Putamen (tissue), 1 donor: ENCODE measurements at regions not wholly inside any gene's neighbourhood (a gene's known extent, or its start where the extent isn't known, plus 50 kb on each side); places are given as distances from the start of the nearest gene placed in this dataset.
"Not testable (repeated sequence)": the region's sequence is repeated elsewhere in the genome, so short reads cannot be mapped to it uniquely, and the experiment has no call there.

Experiments used
- DNase-seq: peaks from one replicate; pipeline ENCODE4 v3.0.0-alpha.2; 2016; ENCODE audit warnings: low spot score

GRCh38 chr6:76972474-76972873, 490.8 kb downstream of the HTR1B start:
- no peak for DNase-seq

- DNase-seq, result not testable (repeated sequence)
Observed at GRCh38 chr6:76959177-76959576, 504.1 kb downstream of the HTR1B start.

GRCh38 chr6:76942203-76942966, 520.9 kb downstream of the HTR1B start:
- DNase-seq, result no peak

GRCh38 chr6:76940191-76940590, 523.1 kb downstream of the HTR1B start:
- DNase-seq, result no peak

GRCh38 chr6:76914737-76915136, 548.6 kb downstream of the HTR1B start:
- no peak for DNase-seq

GRCh38 chr6:76905541-76905940, 557.8 kb downstream of the HTR1B start:
- not testable (repeated sequence) for DNase-seq

- no peak for DNase-seq
Observed at GRCh38 chr6:76892542-76892941, 570.7 kb downstream of the HTR1B start.

GRCh38 chr6:76888351-76888750, 574.9 kb downstream of the HTR1B start:
- DNase-seq, result no peak

GRCh38 chr6:76886900-76887299, 576.4 kb downstream of the HTR1B start:
- no peak for DNase-seq

GRCh38 chr6:76885861-76886301, 577.4 kb downstream of the HTR1B start:
- no peak for DNase-seq

GRCh38 chr6:76881414-76881813, 581.9 kb downstream of the HTR1B start:
- no peak for DNase-seq

- DNase-seq, result peak; percentile 3
Observed at GRCh38 chr6:76876922-76877553, 586.3 kb downstream of the HTR1B start.

- not testable (repeated sequence) for DNase-seq
Observed at GRCh38 chr6:76876430-76876829, 586.9 kb downstream of the HTR1B start.

GRCh38 chr6:76867182-76867581, 596.1 kb downstream of the HTR1B start:
- DNase-seq, result no peak

GRCh38 chr6:76866091-76866915, 597.0 kb downstream of the HTR1B start:
- DNase-seq, result no peak

GRCh38 chr6:76862936-76863335, 600.4 kb downstream of the HTR1B start:
- DNase-seq, result no peak

GRCh38 chr6:76861403-76861802, 601.9 kb downstream of the HTR1B start:
- DNase-seq, result no peak

GRCh38 chr6:76856065-76856464, 607.2 kb downstream of the HTR1B start:
- DNase-seq, result no peak

GRCh38 chr6:76852776-76853175, 610.5 kb downstream of the HTR1B start:
- no peak for DNase-seq

- not testable (repeated sequence) for DNase-seq
Observed at GRCh38 chr6:76849274-76849970, 613.9 kb downstream of the HTR1B start.

- no peak for DNase-seq
Observed at GRCh38 chr6:76843054-76843822, 620.1 kb downstream of the HTR1B start.
